Lung (tissue), 11 donors: ENCODE measurements at regions not wholly inside any gene's neighbourhood (a gene's known extent, or its start where the extent isn't known, plus 50 kb on each side); places are given as distances from the start of the nearest gene placed in this dataset.

Experiments
- ATAC-seq: fragments of 200-7000 bp; cut with Tn5 transposase; one replicate; pipeline ENCODE4 v1.9.1; 2020; ENCODE audit warnings: moderate number of reproducible peaks; ENCODE audit not compliant: insufficient read depth, low FRiP score
- DNase-seq, 3 donors: peaks; one replicate each; pipeline ENCODE4 v3.0.0-alpha.2; 2013 to 2017
- H3K27ac ChIP-seq, 2 donors: one replicate each; pipeline ENCODE4 v1.5.1; 2013; ENCODE audit warnings: mild to moderate bottlenecking in 2 of 2, moderate library complexity in 2 of 2, control low read depth in 1 of 2, inconsistent platforms in 1 of 2, low read depth in 1 of 2, low read length in 1 of 2
- H3K27me3 ChIP-seq, 3 donors: one replicate each; pipeline ENCODE4 v1.5.1; 2013; ENCODE audit warnings: low read length in 2 of 3; ENCODE audit not compliant: control insufficient read depth in 3 of 3, insufficient read depth in 3 of 3
- H3K36me3 ChIP-seq, 4 donors: one replicate each; pipeline ENCODE4 v1.5.1; 2013; ENCODE audit warnings: low read length in 4 of 4, mild to moderate bottlenecking in 1 of 4, moderate library complexity in 1 of 4; ENCODE audit not compliant: control insufficient read depth in 4 of 4, insufficient read depth in 4 of 4
- H3K4me1 ChIP-seq, 5 donors: one replicate each; pipeline ENCODE4 v1.5.1; 2013; ENCODE audit warnings: low read length in 5 of 5, mild to moderate bottlenecking in 2 of 5, moderate library complexity in 1 of 5; ENCODE audit not compliant: control insufficient read depth in 5 of 5, insufficient read depth in 5 of 5
- H3K4me3 ChIP-seq: one replicate; pipeline ENCODE4 v1.5.1; 2013; ENCODE audit warnings: mild to moderate bottlenecking, control low read depth, moderate library complexity
- H3K9ac ChIP-seq, 2 donors: one replicate each; pipeline ENCODE4 v1.5.1; 2013; ENCODE audit warnings: low read length in 2 of 2, control low read depth in 1 of 2; ENCODE audit not compliant: insufficient read depth in 1 of 2
- H3K9me3 ChIP-seq, 4 donors: one replicate each; pipeline ENCODE4 v1.5.1; 2013; ENCODE audit warnings: low read length in 3 of 4, mild to moderate bottlenecking in 1 of 4, moderate library complexity in 1 of 4; ENCODE audit not compliant: control insufficient read depth in 4 of 4, insufficient read depth in 3 of 4
- CTCF ChIP-seq: IDR thresholded peaks from 2 replicates; pipeline ENCODE4 v1.5.1; 2012; ENCODE audit warnings: mild to moderate bottlenecking; ENCODE audit errors: control extremely low read depth, extremely low read depth
- WGBS, 2 donors: extraction: QIAGEN DNeasy Blood & Tissue Kit; methylation state at CpG; one replicate each; pipeline ENCODE4 v1.1.7; 2013; 5-methylcytosine and 5-hydroxymethylcytosine counted together
- donor health status: control.
- donor health status: control.
- donor health status: Bipolar disorder and iron deficiency.
- donor health status: healthy.
- donor health status: DM: yes; HTN: yes; CAD: no.

- WGBS, 2 donors, result 71 to 91% methylated on average over 4 of the region's 4 CpGs
- H3K27me3 ChIP-seq, result no peaks in the 10 kb centered on the region
- no peaks in the 10 kb centered on the region for H3K9me3 ChIP-seq
- H3K27ac ChIP-seq, result no peak overlapping the region
- H3K4me1 ChIP-seq, result peaks cover 2 to 39% (median 19%) of the 10 kb centered on the region in 5 donors
- ATAC-seq (no peak), DNase-seq (no peak)
- no peak overlapping the region for H3K9ac ChIP-seq
- TF ChIP-seq CTCF, result no peak
- H3K36me3 ChIP-seq, result no peaks in the 10 kb centered on the region
- no peak overlapping the region for H3K4me3 ChIP-seq
Measured at GRCh38 chr4:123557857-123558536, 161.4 kb downstream of the SPRY1 start.

GRCh38 chr4:123558865-123559264, 162.3 kb downstream of the SPRY1 start:
- H3K27ac ChIP-seq, result no peak overlapping the region
- H3K9me3 ChIP-seq, result no peaks in the 10 kb centered on the region
- no peak overlapping the region for H3K4me3 ChIP-seq
- no peak for ATAC-seq
- H3K27me3 ChIP-seq, result no peaks in the 10 kb centered on the region
- peaks cover 2 to 36% (median 19%) of the 10 kb centered on the region in 5 donors for H3K4me1 ChIP-seq
- DNase-seq, result no peak
- WGBS, 2 donors, result 94% methylated on average over 1 of the region's 1 CpG
- H3K9ac ChIP-seq, result no peak overlapping the region
- H3K36me3 ChIP-seq, result no peaks in the 10 kb centered on the region
- TF ChIP-seq CTCF, result no peak

GRCh38 chr4:123559955-123560871, 163.6 kb downstream of the SPRY1 start:
- no peaks in the 10 kb centered on the region for H3K36me3 ChIP-seq
- peaks cover 0 to 22% (median 13%) of the 10 kb centered on the region in 5 donors for H3K4me1 ChIP-seq
- no peak for TF ChIP-seq CTCF
- no peak overlapping the region for H3K4me3 ChIP-seq
- H3K9me3 ChIP-seq, result no peaks in the 10 kb centered on the region
- DNase-seq (peak in 2 of 3 donors; percentile 35 to 57), ATAC-seq (no peak)
- no peak overlapping the region for H3K9ac ChIP-seq
- H3K27ac ChIP-seq, result no peak overlapping the region
- no peaks in the 10 kb centered on the region for H3K27me3 ChIP-seq
- WGBS, 2 donors, result 75 to 84% methylated on average over 7 of the region's 7 CpGs
